Right lobe of liver (tissue), 4 donors: ENCODE measurements at regions not wholly inside any gene's neighbourhood (a gene's known extent, or its start where the extent isn't known, plus 50 kb on each side); places are given as distances from the start of the nearest gene placed in this dataset.
"Not testable (repeated sequence)": the region's sequence is repeated elsewhere in the genome, so short reads cannot be mapped to it uniquely, and the experiment has no call there.

Experiments used
- CTCF ChIP-seq, 4 donors: fragments of 200-600 bp in 3 of 4; fragments of 450-650 bp in 1 of 4; IDR thresholded peaks; one replicate each; pipeline versions ENCODE4 v1.5.1 to v1.8.0; 2016 to 2022; ENCODE audit warnings: antibody characterized with exemption in 4 of 4, mild to moderate bottlenecking in 2 of 4
- POLR2A ChIP-seq: fragments of 450-650 bp; IDR thresholded peaks from one replicate; pipeline ENCODE4 v1.6.1; 2017; ENCODE audit warnings: antibody characterized with exemption, mild to moderate bottlenecking
- donor health status: DM: no; HTN: no; CAD: no.
- donor health status: DM: no; HTN: no; CAD: no.
- donor health status: DM: no; HTN: yes; CAD: no.

GRCh38 chr15:96060591-96060990 is 269.9 kb upstream of the NR2F2 start:
- TF ChIP-seq POLR2A; CTCF (IDR thresholded peaks at IDR 0.05): not testable (repeated sequence)
